Adrenal gland (tissue), 5 donors: ENCODE measurements at regions not wholly inside any gene's neighbourhood (a gene's known extent, or its start where the extent isn't known, plus 50 kb on each side); places are given as distances from the start of the nearest gene placed in this dataset.

Experiments
- POLR2A ChIP-seq, 2 donors: fragments of 450-650 bp; IDR thresholded peaks; one replicate each; pipeline ENCODE4 v1.6.1; 2017; ENCODE audit warnings: antibody characterized with exemption in 2 of 2, mild to moderate bottlenecking in 2 of 2, moderate library complexity in 1 of 2
- TF ChIP-seq, protein P1 (sequence below), 6 experiments: fragments of 450-650 bp in 4 of 6; fragments of 200-600 bp in 2 of 6; sonication (generic) in 1 of 6; IDR thresholded peaks; 1 replicate in 5 of 6; 2 replicates in 1 of 6; pipeline versions ENCODE4 v1.5.1 to v1.8.0; 2016 to 2021; ENCODE audit warnings: antibody characterized with exemption in 6 of 6, mild to moderate bottlenecking in 2 of 6, moderate library complexity in 1 of 6
- donor health status: DM: no; HTN: no; CAD: no.

DNA sequence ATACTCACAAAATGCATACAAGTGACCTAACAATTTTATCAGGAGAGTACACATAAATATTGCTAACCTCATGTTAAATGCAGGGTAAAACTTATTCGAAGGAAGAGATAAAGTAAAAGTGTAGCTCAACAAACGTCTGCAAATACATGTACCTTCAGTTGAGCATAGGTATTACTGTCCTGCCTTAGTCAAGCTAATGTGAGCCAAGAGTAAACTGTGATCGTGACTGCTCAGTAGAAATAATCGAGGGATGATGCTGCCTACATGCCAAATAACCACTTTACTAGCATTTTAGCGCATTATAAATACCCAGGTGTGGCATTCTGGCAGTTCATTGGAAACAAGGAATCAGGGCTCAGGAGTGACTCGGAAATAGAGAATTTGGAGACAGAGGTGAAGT is 779.5 kb downstream of the SOCS6 start:
- TF ChIP-seq, protein P1, sequence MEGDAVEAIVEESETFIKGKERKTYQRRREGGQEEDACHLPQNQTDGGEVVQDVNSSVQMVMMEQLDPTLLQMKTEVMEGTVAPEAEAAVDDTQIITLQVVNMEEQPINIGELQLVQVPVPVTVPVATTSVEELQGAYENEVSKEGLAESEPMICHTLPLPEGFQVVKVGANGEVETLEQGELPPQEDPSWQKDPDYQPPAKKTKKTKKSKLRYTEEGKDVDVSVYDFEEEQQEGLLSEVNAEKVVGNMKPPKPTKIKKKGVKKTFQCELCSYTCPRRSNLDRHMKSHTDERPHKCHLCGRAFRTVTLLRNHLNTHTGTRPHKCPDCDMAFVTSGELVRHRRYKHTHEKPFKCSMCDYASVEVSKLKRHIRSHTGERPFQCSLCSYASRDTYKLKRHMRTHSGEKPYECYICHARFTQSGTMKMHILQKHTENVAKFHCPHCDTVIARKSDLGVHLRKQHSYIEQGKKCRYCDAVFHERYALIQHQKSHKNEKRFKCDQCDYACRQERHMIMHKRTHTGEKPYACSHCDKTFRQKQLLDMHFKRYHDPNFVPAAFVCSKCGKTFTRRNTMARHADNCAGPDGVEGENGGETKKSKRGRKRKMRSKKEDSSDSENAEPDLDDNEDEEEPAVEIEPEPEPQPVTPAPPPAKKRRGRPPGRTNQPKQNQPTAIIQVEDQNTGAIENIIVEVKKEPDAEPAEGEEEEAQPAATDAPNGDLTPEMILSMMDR (IDR thresholded peaks at IDR 0.05) = no peak
- TF ChIP-seq POLR2A (IDR thresholded peaks at IDR 0.05) = no peak
